GM18867 (cell line): ENCODE measurements at regions not wholly inside any gene's neighbourhood (a gene's known extent, or its start where the extent isn't known, plus 50 kb on each side); places are given as distances from the start of the nearest gene placed in this dataset.

Experiments
- ATAC-seq: cut with Tn5 transposase; IDR thresholded peaks from one replicate; pipeline ENCODE4 v1.9.1; 2021; ENCODE audit warnings: mild to moderate bottlenecking, moderate library complexity; ENCODE audit not compliant: unreplicated experiment

- ATAC-seq = no peak
Observed at GRCh38 chr4:3852309-3852708, 86.1 kb downstream of the ADRA2C start.

- ATAC-seq = no peak
Observed at GRCh38 chr4:3852711-3853110, 86.5 kb downstream of the ADRA2C start.

GRCh38 chr4:3853388-3854035 is 87.3 kb downstream of the ADRA2C start:
- no peak for ATAC-seq

DNA sequence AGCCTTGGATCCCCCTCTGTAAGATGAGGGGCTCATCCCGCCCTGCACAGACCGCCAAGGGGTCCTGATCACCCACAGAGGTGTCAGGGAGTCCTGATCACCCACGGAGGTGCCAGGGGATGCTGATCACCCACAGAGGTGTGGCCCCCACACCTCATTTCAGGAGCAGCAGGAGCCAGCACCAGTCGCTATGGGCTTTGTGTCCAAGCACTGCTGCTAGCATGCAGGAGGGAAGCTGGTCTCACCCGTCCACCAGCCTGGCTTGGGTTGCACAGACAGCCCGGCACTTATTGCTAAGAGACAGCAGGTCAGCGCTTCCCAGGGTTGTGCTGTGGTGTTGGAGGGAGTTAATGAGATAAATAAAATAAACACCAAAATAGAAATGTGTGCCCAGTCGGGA is 88.5 kb downstream of the ADRA2C start:
- no peak for ATAC-seq

DNA sequence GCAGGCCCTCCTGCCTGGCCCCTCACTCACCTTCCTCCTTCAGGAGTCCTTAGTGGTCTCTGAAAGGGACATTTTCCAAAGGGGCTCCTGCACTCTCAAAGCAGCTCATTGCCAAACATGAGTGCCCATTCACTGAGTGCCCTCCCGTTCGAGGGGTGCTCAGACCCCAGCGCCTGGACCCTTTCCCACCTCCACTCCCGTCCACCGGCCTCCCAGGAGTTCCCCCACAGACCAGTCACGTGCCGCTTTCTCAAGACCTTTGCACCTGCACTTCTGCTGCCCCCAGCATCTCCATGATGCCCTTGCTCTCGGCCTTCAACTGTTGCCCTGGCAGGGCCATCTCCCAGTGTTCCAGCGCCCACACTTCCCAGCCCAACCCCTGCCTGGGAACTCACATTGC is 89.5 kb downstream of the ADRA2C start:
- ATAC-seq = no peak

GRCh38 chr4:3856604-3857204 is 90.5 kb downstream of the ADRA2C start:
- no peak for ATAC-seq

- no peak for ATAC-seq
Observed at GRCh38 chr4:3857269-3857926, 91.2 kb downstream of the ADRA2C start.

DNA sequence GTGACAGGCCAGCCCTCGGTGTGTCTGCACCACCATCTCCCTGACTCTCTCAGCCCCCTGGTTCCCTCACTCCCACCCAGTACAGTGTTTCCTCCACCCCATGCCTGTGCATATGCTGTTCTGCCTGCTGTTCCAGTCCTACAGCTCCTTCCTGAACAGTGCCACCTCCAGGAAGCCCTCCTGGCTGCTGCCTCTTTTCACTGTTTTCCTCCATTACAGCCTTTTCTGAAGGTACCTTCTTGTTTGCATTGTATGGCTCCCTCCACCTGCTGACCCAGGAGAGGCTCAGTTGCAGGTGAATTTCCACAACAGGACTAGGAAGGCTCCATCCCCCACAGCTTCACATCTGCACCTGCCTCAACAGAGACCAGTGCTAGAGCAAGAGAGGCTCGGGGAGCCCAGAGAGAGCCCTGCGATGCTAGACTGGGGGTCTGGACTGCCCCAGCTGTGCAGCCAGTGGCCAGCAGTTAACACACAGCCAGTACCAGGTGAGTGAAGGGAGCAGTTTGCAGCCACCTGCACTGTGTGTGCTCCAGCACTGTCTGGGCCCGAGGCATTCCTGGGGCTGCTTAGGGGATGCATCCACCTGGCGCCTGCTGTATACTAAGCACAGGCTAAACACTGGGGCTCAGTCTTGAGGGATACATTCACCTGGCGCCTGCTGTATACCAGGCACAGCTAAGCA is 92.0 kb downstream of the ADRA2C start:
- no peak for ATAC-seq

- ATAC-seq = no peak
Observed at GRCh38 chr4:3858765-3859388, 92.7 kb downstream of the ADRA2C start.

DNA sequence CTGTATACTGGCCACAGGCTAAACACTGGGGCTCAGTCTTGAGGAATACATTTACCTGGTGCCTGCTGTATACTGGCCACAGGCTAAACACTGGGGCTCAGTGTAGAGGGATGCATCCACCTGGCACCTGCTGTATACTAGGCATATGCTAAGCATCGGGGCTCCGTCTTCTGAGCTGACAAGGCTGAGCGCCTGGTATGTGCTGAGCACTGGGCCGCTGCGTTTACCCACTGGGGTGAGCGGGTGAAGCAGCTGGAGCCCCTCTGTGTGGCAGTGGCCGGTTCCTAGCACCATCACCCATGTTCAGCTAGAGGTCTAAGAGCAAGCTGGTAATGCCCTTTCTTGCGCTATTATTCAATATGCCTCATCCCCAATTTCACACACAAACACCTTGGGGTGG is 93.4 kb downstream of the ADRA2C start:
- ATAC-seq = no peak

GRCh38 chr4:3860061-3860912 is 94.1 kb downstream of the ADRA2C start:
- no peak for ATAC-seq

DNA sequence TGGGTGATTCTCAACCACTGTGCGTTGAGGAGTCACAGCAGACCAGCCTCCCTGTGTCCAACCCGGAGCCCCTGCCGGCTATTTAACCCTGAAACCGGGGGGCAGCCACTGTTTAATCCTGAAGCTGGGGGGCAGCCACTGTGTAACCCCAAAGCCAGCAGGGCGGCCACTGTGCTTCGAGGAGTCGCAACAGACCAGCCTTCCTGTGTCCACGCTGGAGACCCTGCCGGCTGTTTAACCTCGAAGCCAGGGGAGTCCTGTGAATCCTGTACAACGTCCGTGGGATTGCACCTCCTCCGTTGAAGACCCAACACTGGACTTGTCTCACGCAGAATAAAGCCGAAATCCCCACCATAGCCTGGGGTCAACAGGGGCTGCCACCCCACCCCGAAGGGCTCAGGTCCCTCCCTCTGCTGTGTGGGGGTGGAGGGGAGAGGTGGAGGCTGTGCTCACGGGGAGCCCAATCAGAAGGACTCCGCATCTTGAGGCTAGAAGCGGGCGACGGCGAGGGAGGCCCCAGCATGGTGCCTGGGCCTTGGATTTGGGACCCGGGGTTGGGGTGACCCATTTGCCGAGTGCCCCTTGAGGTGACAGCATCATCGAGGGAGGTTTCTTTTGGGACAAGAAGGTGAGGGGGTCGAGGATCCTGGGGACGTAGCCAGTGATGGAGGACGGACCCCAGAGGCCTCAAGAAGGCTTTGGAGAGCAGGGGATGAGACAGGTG is 94.9 kb downstream of the ADRA2C start:
- ATAC-seq = no peak

- no peak for ATAC-seq
Observed at GRCh38 chr4:3861720-3862639, 95.8 kb downstream of the ADRA2C start.

- no peak for ATAC-seq
Observed at GRCh38 chr4:3862640-3863420, 96.6 kb downstream of the ADRA2C start.

DNA sequence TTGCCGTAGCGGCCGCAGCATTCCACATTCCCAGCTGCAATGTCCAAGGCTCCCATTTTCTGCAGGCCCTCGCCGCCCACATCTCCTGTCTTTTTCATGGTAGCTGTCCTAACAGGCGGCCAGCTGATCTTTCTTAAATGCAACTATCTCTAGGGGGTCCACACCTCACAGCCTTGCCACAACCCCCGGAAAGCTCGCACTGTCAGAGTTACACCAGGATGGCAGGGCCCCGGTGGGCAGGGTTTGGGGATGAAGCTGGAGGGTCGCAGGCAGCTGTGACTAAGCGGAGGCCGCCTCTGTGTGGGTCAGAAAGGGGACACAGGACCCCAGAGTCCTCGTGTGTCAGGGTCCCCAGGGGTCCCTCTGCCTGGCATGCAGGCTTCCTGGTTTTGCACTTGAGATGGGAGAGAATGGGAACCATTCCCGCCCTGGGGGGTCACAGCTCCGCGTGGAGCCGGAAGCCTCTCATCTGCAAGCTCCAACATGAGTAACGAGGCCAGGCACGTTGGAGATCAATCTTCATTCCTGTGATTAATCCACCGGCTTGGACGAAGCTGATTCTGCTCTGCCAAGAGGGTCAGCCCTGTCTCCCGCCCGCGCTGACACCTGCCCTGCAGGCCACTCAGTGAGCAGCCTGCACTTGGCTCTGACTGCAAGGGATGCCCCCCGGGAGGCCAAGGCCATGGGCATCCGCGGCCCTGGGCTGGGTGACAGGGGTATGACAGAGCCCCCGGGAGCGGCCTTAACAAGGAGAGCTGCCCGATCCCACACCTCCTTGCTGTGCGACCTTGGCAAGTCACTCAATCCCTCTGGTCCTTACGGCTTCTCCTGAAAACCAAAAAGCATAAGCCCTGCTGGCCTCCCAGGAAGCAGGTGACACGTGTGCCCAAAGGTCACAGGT is 97.9 kb downstream of the ADRA2C start:
- no peak for ATAC-seq

GRCh38 chr4:3864742-3865721 is 98.8 kb downstream of the ADRA2C start:
- no peak for ATAC-seq
